H1 (cell line): ENCODE measurements at regions not wholly inside any gene's neighbourhood (a gene's known extent, or its start where the extent isn't known, plus 50 kb on each side); places are given as distances from the start of the nearest gene placed in this dataset.

Experiments used
- ATF3 ChIP-seq: IDR thresholded peaks from 2 replicates; pipeline ENCODE4 v1.6.1; 2011; ENCODE audit warnings: low read depth, mild to moderate bottlenecking, low read length; ENCODE audit not compliant: insufficient read depth
- BACH1 ChIP-seq: IDR thresholded peaks from 2 replicates; pipeline ENCODE4 v1.6.1; 2012; ENCODE audit warnings: low read length, improper control_type of control experiment
- CBX8 ChIP-seq: fragments of 300-800, 300-1000 bp; sonication (generic); IDR thresholded peaks from 2 replicates; pipeline ENCODE4 v1.7.1; 2016; ENCODE audit warnings: low read depth, low read length, borderline replicate concordance
- CHD7 ChIP-seq: fragments of 300-600 bp; sonication (generic); IDR thresholded peaks from 2 replicates; pipeline ENCODE4 v1.7.1; 2012; ENCODE audit warnings: low read length, moderate library complexity, mild to moderate bottlenecking, inconsistent platforms; ENCODE audit not compliant: insufficient replicate concordance
- EP300 ChIP-seq, 2 experiments: IDR thresholded peaks; 1 replicate in 1 of 2; 2 replicates in 1 of 2; pipeline ENCODE4 v1.6.1; 2011 to 2012; ENCODE audit warnings: low read depth in 2 of 2, low read length in 2 of 2, mild to moderate bottlenecking in 2 of 2, borderline replicate concordance in 1 of 2, inconsistent platforms in 1 of 2, moderate library complexity in 1 of 2
- FOSL1 ChIP-seq: IDR thresholded peaks from 2 replicates; pipeline ENCODE4 v1.6.1; 2011; ENCODE audit warnings: mild to moderate bottlenecking, low read depth, low read length, moderate library complexity; ENCODE audit not compliant: insufficient read depth
- KDM4A ChIP-seq: IDR thresholded peaks from one replicate; pipeline ENCODE4 v1.7.1; 2012; ENCODE audit warnings: low read depth, mild to moderate bottlenecking, moderate library complexity, low read length, inconsistent platforms; ENCODE audit not compliant: severe bottlenecking
- MAFK ChIP-seq: IDR thresholded peaks from 2 replicates; pipeline ENCODE4 v1.6.1; 2012; ENCODE audit warnings: low read depth, mild to moderate bottlenecking, improper control_type of control experiment, low read length
- POLR2A ChIP-seq, 2 experiments: IDR thresholded peaks; 1 replicate in 1 of 2; 2 replicates in 1 of 2; pipeline ENCODE4 v1.6.1; 2011; ENCODE audit warnings: low read depth in 2 of 2, low read length in 2 of 2, mild to moderate bottlenecking in 2 of 2; ENCODE audit errors: control extremely low read depth in 1 of 2
- TBP ChIP-seq: IDR thresholded peaks from 2 replicates; pipeline ENCODE4 v1.6.1; 2011; ENCODE audit warnings: low read depth, low read length, improper control_type of control experiment
- ZNF274 ChIP-seq: IDR thresholded peaks from 2 replicates; pipeline ENCODE4 v1.7.0; 2012; ENCODE audit warnings: low read length, borderline replicate concordance; ENCODE audit errors: extremely low read depth

GRCh38 chr13:109427148-109427547 is 359.2 kb downstream of the IRS2 start (continued):
- TF ChIP-seq CHD7 (no peak), EP300 (IDR thresholded peaks at IDR 0.05; ENCODE audit: borderline replicate concordance in 1 of 2, low read depth in 2 of 2, low read length in 2 of 2) (no peak), MAFK (no peak), KDM4A (no peak), BACH1 (no peak), ZNF274 (no peak), POLR2A (IDR thresholded peaks at IDR 0.05; ENCODE audit: control extremely low read depth in 1 of 2, low read depth in 2 of 2, low read length in 2 of 2) (no peak), CBX8 (no peak), TBP (no peak), FOSL1 (no peak), ATF3 (no peak)
